ENCODE measurements at regions not wholly inside any gene's neighbourhood (a gene's known extent, or its start where the extent isn't known, plus 50 kb on each side); places are given as distances from the start of the nearest gene placed in this dataset.
"Not testable (repeated sequence)": the region's sequence is repeated elsewhere in the genome, so short reads cannot be mapped to it uniquely, and the experiment has no call there.

DNA sequence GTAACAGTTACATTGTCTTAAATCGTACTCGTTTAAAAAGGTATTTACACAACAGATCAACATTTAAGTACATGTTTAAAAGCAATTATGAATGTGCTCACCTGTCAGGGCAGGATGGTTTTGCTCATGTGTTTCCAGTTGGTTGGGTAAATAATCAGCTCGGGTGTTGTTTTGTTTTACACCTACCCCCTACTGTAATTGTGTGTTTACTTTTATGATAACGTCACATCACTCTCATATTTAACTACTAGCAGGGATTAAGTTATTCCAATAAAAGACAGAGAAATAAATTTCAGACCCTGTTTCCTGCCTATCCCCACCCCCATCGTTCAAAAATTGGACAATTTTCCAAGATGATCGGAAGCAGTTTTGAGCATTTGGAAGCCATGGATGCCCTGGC is 390.2 kb downstream of the SEC14L1 start:
- H3K4me1 ChIP-seq, result peaks cover 0 to 10% of the 10 kb centered on the region in 2 donors
- intact Hi-C loops (cut with DNase I; ENCODE audit: low total_unique reads), result no loop called here
- H3K9me3 ChIP-seq, result no peaks in the 10 kb centered on the region
- no peaks in the 10 kb centered on the region for H3K36me3 ChIP-seq
- DNase-seq, result no peak
- TF ChIP-seq, protein P1, sequence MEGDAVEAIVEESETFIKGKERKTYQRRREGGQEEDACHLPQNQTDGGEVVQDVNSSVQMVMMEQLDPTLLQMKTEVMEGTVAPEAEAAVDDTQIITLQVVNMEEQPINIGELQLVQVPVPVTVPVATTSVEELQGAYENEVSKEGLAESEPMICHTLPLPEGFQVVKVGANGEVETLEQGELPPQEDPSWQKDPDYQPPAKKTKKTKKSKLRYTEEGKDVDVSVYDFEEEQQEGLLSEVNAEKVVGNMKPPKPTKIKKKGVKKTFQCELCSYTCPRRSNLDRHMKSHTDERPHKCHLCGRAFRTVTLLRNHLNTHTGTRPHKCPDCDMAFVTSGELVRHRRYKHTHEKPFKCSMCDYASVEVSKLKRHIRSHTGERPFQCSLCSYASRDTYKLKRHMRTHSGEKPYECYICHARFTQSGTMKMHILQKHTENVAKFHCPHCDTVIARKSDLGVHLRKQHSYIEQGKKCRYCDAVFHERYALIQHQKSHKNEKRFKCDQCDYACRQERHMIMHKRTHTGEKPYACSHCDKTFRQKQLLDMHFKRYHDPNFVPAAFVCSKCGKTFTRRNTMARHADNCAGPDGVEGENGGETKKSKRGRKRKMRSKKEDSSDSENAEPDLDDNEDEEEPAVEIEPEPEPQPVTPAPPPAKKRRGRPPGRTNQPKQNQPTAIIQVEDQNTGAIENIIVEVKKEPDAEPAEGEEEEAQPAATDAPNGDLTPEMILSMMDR (IDR thresholded peaks at IDR 0.05), result no peak
- no peak for TF ChIP-seq POLR2A (IDR thresholded peaks at IDR 0.05)
- no peaks in the 10 kb centered on the region for H3K27me3 ChIP-seq
- H3K4me3 ChIP-seq, result no peak overlapping the region
- H3K27ac ChIP-seq, result no peak overlapping the region

DNA sequence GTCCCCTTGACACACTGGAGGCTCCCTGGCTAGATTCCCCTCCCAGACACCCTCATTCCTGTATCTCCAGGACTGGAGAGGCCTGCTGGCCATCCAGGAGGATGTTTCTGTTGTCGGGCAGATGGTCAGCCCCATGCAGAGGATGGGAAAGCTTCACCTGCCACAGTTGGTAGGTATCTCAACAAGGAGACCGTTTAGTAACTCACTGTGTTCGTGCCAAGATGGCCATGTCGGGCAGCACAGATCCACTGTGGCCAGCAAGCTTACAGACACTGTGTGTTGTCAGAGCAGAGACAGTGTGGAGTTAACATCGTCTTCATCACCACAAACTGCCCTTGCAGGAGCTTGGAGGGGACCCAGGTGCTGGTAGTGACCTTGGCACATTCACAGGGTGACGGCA is 390.9 kb downstream of the SEC14L1 start:
- intact Hi-C loops (cut with DNase I; ENCODE audit: low total_unique reads), result no loop called here
- Histone ChIP-seq H3K27ac (no peak overlapping the region), H3K36me3 (no peaks in the 10 kb centered on the region), H3K27me3 (no peaks in the 10 kb centered on the region), H3K4me3 (no peak overlapping the region), H3K9me3 (no peaks in the 10 kb centered on the region), H3K4me1 (peaks cover 0 to 10% of the 10 kb centered on the region in 2 donors)
- TF ChIP-seq, protein P1 (IDR thresholded peaks at IDR 0.05), result no peak
- TF ChIP-seq POLR2A (IDR thresholded peaks at IDR 0.05), result no peak
- no peak for DNase-seq

GRCh38 chr17:77533697-77534096 is 392.9 kb downstream of the SEC14L1 start:
- H3K27ac ChIP-seq; H3K9me3 ChIP-seq; DNase-seq; intact Hi-C loops (cut with DNase I; ENCODE audit: low total_unique reads); H3K27me3 ChIP-seq; H3K4me1 ChIP-seq; H3K4me3 ChIP-seq; H3K36me3 ChIP-seq: not testable (repeated sequence)

GRCh38 chr17:77534137-77534536 is 393.4 kb downstream of the SEC14L1 start:
- DNase-seq, result no peak
- intact Hi-C loops (cut with DNase I; ENCODE audit: low total_unique reads), result no loop called here
- Histone ChIP-seq H3K4me3 (no peak overlapping the region), H3K4me1 (peaks cover 0 to 1% of the 10 kb centered on the region in 2 donors), H3K27me3 (no peaks in the 10 kb centered on the region), H3K9me3 (no peaks in the 10 kb centered on the region), H3K36me3 (no peaks in the 10 kb centered on the region), H3K27ac (no peak overlapping the region)
- no peak for TF ChIP-seq POLR2A (IDR thresholded peaks at IDR 0.05)
- TF ChIP-seq, protein P1 (IDR thresholded peaks at IDR 0.05), result no peak

DNA sequence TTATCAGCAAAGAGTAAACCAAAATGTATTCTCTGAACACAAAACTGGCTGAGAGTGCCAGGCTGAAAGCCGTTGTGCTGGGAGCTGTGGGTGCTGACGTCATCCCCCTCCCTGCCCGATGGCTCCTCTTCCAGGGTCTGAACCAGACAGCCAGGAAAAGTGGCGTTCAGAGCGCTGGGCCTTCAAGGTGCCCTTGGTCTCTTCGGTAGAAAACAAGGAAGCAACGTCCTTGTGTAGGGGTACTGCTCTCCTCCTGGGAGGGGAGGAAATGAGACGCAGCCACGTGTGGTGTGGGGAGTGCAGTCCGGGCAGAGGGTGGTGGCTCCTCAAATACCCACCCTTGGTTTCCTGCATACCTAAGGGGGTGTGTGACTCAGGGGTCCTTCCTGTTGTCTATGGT is 394.7 kb downstream of the SEC14L1 start:
- H3K27ac ChIP-seq, result no peak overlapping the region

More for the DNA sequence above, 394.7 kb downstream of the SEC14L1 start:
- Histone ChIP-seq H3K4me1 (no peaks in the 10 kb centered on the region), H3K27me3 (no peaks in the 10 kb centered on the region), H3K4me3 (no peak overlapping the region), H3K36me3 (no peaks in the 10 kb centered on the region), H3K9me3 (no peaks in the 10 kb centered on the region)
- intact Hi-C loops (cut with DNase I; ENCODE audit: low total_unique reads), result no loop called here
- TF ChIP-seq POLR2A (IDR thresholded peaks at IDR 0.05), result no peak
- TF ChIP-seq, protein P1 (IDR thresholded peaks at IDR 0.05), result no peak
- no peak for DNase-seq
